ENCODE measurements at regions not wholly inside any gene's neighbourhood (a gene's known extent, or its start where the extent isn't known, plus 50 kb on each side); places are given as distances from the start of the nearest gene placed in this dataset.
"Not testable (repeated sequence)": the region's sequence is repeated elsewhere in the genome, so short reads cannot be mapped to it uniquely, and the experiment has no call there.

GRCh38 chr7:55686771-55687170, 114.5 kb upstream of the VOPP1 start:
- H3K27ac ChIP-seq; H3K9me3 ChIP-seq; DNase-seq; H3K27me3 ChIP-seq; H3K4me3 ChIP-seq (replicated peaks in 1 of 3); intact Hi-C loops (cut with DNase I); H3K4me1 ChIP-seq; H3K36me3 ChIP-seq: not testable (repeated sequence)
- WGBS, 2 donors = 90 to 96% methylated on average over 7 of the region's 7 CpGs

- H3K27ac ChIP-seq; H3K9me3 ChIP-seq; H3K27me3 ChIP-seq; H3K4me1 ChIP-seq; H3K36me3 ChIP-seq; DNase-seq; intact Hi-C loops (cut with DNase I); H3K4me3 ChIP-seq (replicated peaks in 1 of 3): not testable (repeated sequence)
- WGBS, 2 donors = 69 to 73% methylated on average over 9 of the region's 9 CpGs
Measured at GRCh38 chr7:55683501-55683900, 111.2 kb upstream of the VOPP1 start.

GRCh38 chr7:55675589-55675988, 103.3 kb upstream of the VOPP1 start:
- WGBS, 2 donors = 87 to 97% methylated on average over 1 of the region's 1 CpG
- intact Hi-C loops (cut with DNase I); H3K36me3 ChIP-seq: not testable (repeated sequence)

GRCh38 chr7:55673525-55673924, 101.2 kb upstream of the VOPP1 start:
- H3K4me1 ChIP-seq; H3K36me3 ChIP-seq; H3K27ac ChIP-seq; H3K27me3 ChIP-seq; H3K4me3 ChIP-seq (replicated peaks in 1 of 3); intact Hi-C loops (cut with DNase I); DNase-seq; H3K9me3 ChIP-seq: not testable (repeated sequence)

More at GRCh38 chr7:55675589-55675988, 103.3 kb upstream of the VOPP1 start:
- H3K27ac ChIP-seq; H3K4me3 ChIP-seq (replicated peaks in 1 of 3); H3K4me1 ChIP-seq; H3K9me3 ChIP-seq; DNase-seq; H3K27me3 ChIP-seq: not testable (repeated sequence)

GRCh38 chr7:55672084-55672483, 99.8 kb upstream of the VOPP1 start:
- H3K36me3 ChIP-seq; H3K27me3 ChIP-seq; H3K4me1 ChIP-seq; H3K4me3 ChIP-seq (replicated peaks in 1 of 3); H3K27ac ChIP-seq; H3K9me3 ChIP-seq; DNase-seq; intact Hi-C loops (cut with DNase I): not testable (repeated sequence)
- 94 to 95% methylated on average over 1 of the region's 1 CpG for WGBS, 2 donors

- no peak for DNase-seq
- no peak overlapping the region for H3K4me3 ChIP-seq (replicated peaks in 1 of 3)
- H3K4me1 ChIP-seq = no peaks in the 10 kb centered on the region
- H3K36me3 ChIP-seq = no peaks in the 10 kb centered on the region
- intact Hi-C loops (cut with DNase I) = no loop called here
- no peak for TF ChIP-seq CTCF (IDR thresholded peaks at IDR 0.05)
- no peak for TF ChIP-seq POLR2A (IDR thresholded peaks at IDR 0.05)
- 49 to 68% methylated on average over 4 of the region's 4 CpGs for WGBS, 2 donors
- H3K9me3 ChIP-seq = no peaks in the 10 kb centered on the region
- no peaks in the 10 kb centered on the region for H3K27me3 ChIP-seq
- H3K27ac ChIP-seq = no peak overlapping the region
Measured at GRCh38 chr7:55657654-55658053, 85.4 kb upstream of the VOPP1 start.

- no peak overlapping the region for H3K4me3 ChIP-seq (replicated peaks in 1 of 3)
- DNase-seq = no peak
- no peaks in the 10 kb centered on the region for H3K27me3 ChIP-seq
- no peaks in the 10 kb centered on the region for H3K36me3 ChIP-seq
- H3K4me1 ChIP-seq = no peaks in the 10 kb centered on the region
- TF ChIP-seq CTCF (IDR thresholded peaks at IDR 0.05) = no peak
- TF ChIP-seq POLR2A (IDR thresholded peaks at IDR 0.05) = no peak
- H3K9me3 ChIP-seq = no peaks in the 10 kb centered on the region
- H3K27ac ChIP-seq = no peak overlapping the region
- intact Hi-C loops (cut with DNase I) = no loop called here
- WGBS, 2 donors = 63 to 86% methylated on average over 2 of the region's 2 CpGs
Measured at GRCh38 chr7:55651057-55651456, 78.8 kb upstream of the VOPP1 start.

- no peak for TF ChIP-seq POLR2A (IDR thresholded peaks at IDR 0.05)
- TF ChIP-seq CTCF (IDR thresholded peaks at IDR 0.05) = no peak
- intact Hi-C loops (cut with DNase I) = loop anchor here (10.0 kb wide), 2 partner anchors 326 to 446 kb away; partner anchors contain the start of gene PHKG1
- Histone ChIP-seq H3K9me3 (no peaks in the 10 kb centered on the region), H3K4me1 (no peaks in the 10 kb centered on the region), H3K4me3 (replicated peaks in 1 of 3) (no peak overlapping the region), H3K27me3 (no peaks in the 10 kb centered on the region), H3K36me3 (no peaks in the 10 kb centered on the region), H3K27ac (no peak overlapping the region)
- DNase-seq = no peak
- 94 to 95% methylated on average over 4 of the region's 4 CpGs for WGBS, 2 donors
Measured at GRCh38 chr7:55649238-55649637, 76.9 kb upstream of the VOPP1 start.

Data from thyroid gland (tissue), 4 donors.